K562 (cell line): ENCODE measurements at regions not wholly inside any gene's neighbourhood (a gene's known extent, or its start where the extent isn't known, plus 50 kb on each side); places are given as distances from the start of the nearest gene placed in this dataset.

ENCODE experiments used
- ATAC-seq: fragments of 200-7000 bp; cut with Tn5 transposase; 3 replicates; pipeline ENCODE4 v1.9.1; 2020; ENCODE audit warnings: moderate library complexity
- BruUV-seq: library from RNA; stranded (reverse); fragments of 400-500 nt; replicated peaks from 2 replicates; lab custom pipeline; 2021; lab: Mats Ljungman, UMichigan
- CTCF ChIA-PET: fragments of 300-600 bp; formaldehyde crosslinking; extraction: SDS; loops from one replicate; lab custom pipeline; 2021; ENCODE audit warnings: low intra/inter-chr PET ratio; lab: Yijun Ruan, JAX
- POLR2A ChIA-PET: fragments of 300-600, 350-650 bp; sonication (Branson Sonifier 250); formaldehyde crosslinking; extraction: SDS; loops from one replicate; lab custom pipeline; 2021; ENCODE audit warnings: antibody characterized with exemption, inconsistent platforms; lab: Yijun Ruan, JAX
- DNase-seq, 4 experiments: peaks; one replicate each; pipeline versions ENCODE4 v3.0.0 to v3.0.0-alpha.2; 2011 to 2018; ENCODE audit warnings: low spot score in 3 of 4, mixed read lengths in 3 of 4; ENCODE audit errors: extremely low read depth in 1 of 4
- FAIRE-seq: peaks from 2 replicates; lab custom pipeline; 2011; peaks lifted over from hg19 to GRCh38; lab: Jason Lieb, UNC
- H2AFZ ChIP-seq: 2 replicates; pipeline ENCODE4 v1.6.0; 2011; ENCODE audit warnings: low read depth, low read length, control low read depth, inconsistent platforms
- H3K27ac ChIP-seq: fragments of 200-600 bp; 3 replicates; pipeline ENCODE4 v1.8.0; 2011; ENCODE audit warnings: low read depth, mild to moderate bottlenecking, control low read depth, inconsistent platforms, low read length, moderate library complexity, mixed read lengths; ENCODE audit errors: extremely low read depth
- H3K27me3 ChIP-seq, 2 experiments: fragments of 300-600 bp in 1 of 2; 2 replicates in 1 of 2; 3 replicates in 1 of 2; pipeline versions ENCODE4 v1.6.0 to v1.8.0; 2011; ENCODE audit warnings: inconsistent platforms in 2 of 2, low read length in 2 of 2, mild to moderate bottlenecking in 1 of 2, mixed read lengths in 1 of 2, moderate library complexity in 1 of 2; ENCODE audit not compliant: control insufficient read depth in 2 of 2, insufficient read depth in 2 of 2
- H3K36me3 ChIP-seq: fragments of 300-600 bp; 3 replicates; pipeline ENCODE4 v1.8.0; 2011; ENCODE audit warnings: mild to moderate bottlenecking, low read length, inconsistent platforms; ENCODE audit not compliant: control insufficient read depth, insufficient read depth
- H3K4me1 ChIP-seq, 2 experiments: fragments of 200-600 bp in 1 of 2; replicated peaks in 1 of 2; 2 replicates in 1 of 2; 3 replicates in 1 of 2; pipeline versions ENCODE4 v1.5.1 to v1.8.0; 2011; ENCODE audit warnings: inconsistent platforms in 2 of 2, low read length in 2 of 2, mild to moderate bottlenecking in 1 of 2, mixed read lengths in 1 of 2, moderate library complexity in 1 of 2; ENCODE audit not compliant: control insufficient read depth in 2 of 2, insufficient read depth in 2 of 2
- H3K4me2 ChIP-seq: 2 replicates; pipeline ENCODE4 v1.6.1; 2011; ENCODE audit warnings: low read length, control low read depth, inconsistent platforms, mixed read lengths; ENCODE audit not compliant: insufficient read depth
- H3K4me3 ChIP-seq: fragments of 200-600 bp; sonication (generic), shearing (Covaris generic); 2 replicates; pipeline ENCODE4 v1.5.1; 2016; ENCODE audit warnings: control low read depth, inconsistent platforms
- H3K79me2 ChIP-seq: fragments of 200-600 bp; 3 replicates; pipeline ENCODE4 v1.8.0; 2011; ENCODE audit warnings: low read length, inconsistent platforms; ENCODE audit not compliant: control insufficient read depth, insufficient read depth
- H3K9ac ChIP-seq, 2 experiments: 2 replicates each; pipeline versions ENCODE4 v1.6.0 to v1.6.1; 2011; ENCODE audit warnings: low read depth in 2 of 2, low read length in 2 of 2, control low read depth in 1 of 2, inconsistent platforms in 1 of 2, mild to moderate bottlenecking in 1 of 2, mixed read lengths in 1 of 2; ENCODE audit not compliant: insufficient read depth in 1 of 2
- H3K9me1 ChIP-seq: one replicate; pipeline ENCODE4 v1.6.0; 2011; ENCODE audit warnings: inconsistent platforms, mild to moderate bottlenecking, low read length, moderate library complexity; ENCODE audit not compliant: control insufficient read depth, insufficient read depth
- H3K9me3 ChIP-seq: replicated peaks from 2 replicates; pipeline ENCODE4 v1.5.1; 2011; ENCODE audit warnings: low read depth, low read length, inconsistent platforms; ENCODE audit not compliant: control insufficient read depth, insufficient read depth
- H4K20me1 ChIP-seq: replicated peaks from 2 replicates; pipeline ENCODE4 v1.6.1; 2011; ENCODE audit warnings: low read length, inconsistent platforms, mixed read lengths; ENCODE audit not compliant: control insufficient read depth, insufficient read depth
- CREBBP ChIP-seq: IDR thresholded peaks from one replicate; pipeline ENCODE4 v1.6.1; 2012; ENCODE audit warnings: low read depth, mild to moderate bottlenecking, control low read depth, inconsistent platforms, low read length
- FIP1L1 ChIP-seq: fragments of 200-400 bp; formaldehyde crosslinking; IDR thresholded peaks from 2 replicates; pipeline ENCODE4 v1.6.1; 2018; ENCODE audit warnings: mild to moderate bottlenecking, low read depth, low read length; ENCODE audit not compliant: poor library complexity, severe bottlenecking
- GABPA ChIP-seq: fragments of 200-800 bp; sonication (Bioruptor generic); conservative IDR thresholded peaks from 2 replicates; pipeline ENCODE4 v1.6.1; 2016; ENCODE audit warnings: low read depth, missing genetic modification characterization, missing compliant biosample characterization
- HDAC6 ChIP-seq: IDR thresholded peaks from 2 replicates; pipeline ENCODE4 v1.6.1; 2012; ENCODE audit warnings: low read depth, mild to moderate bottlenecking, control low read depth, inconsistent platforms, low read length, moderate library complexity
- KDM1A ChIP-seq, 2 experiments: fragments of 450-650 bp; IDR thresholded peaks; 2 replicates each; pipeline ENCODE4 v1.6.1; 2016; ENCODE audit warnings: mild to moderate bottlenecking in 2 of 2
- RBBP5 ChIP-seq: fragments of 200-600 bp; sonication (generic); IDR thresholded peaks from 2 replicates; pipeline ENCODE4 v1.6.1; 2012; ENCODE audit warnings: borderline replicate concordance, mild to moderate bottlenecking, low read length, control low read depth, inconsistent platforms; ENCODE audit not compliant: insufficient read depth, poor library complexity, severe bottlenecking
- SMARCB1 ChIP-seq: IDR thresholded peaks from 2 replicates; pipeline ENCODE4 v1.6.1; 2011; ENCODE audit warnings: improper control_type of control experiment, low read depth; ENCODE audit not compliant: insufficient read length
- ZNF445 ChIP-seq: fragments of 250-450 bp; sonication (Bioruptor Pico); IDR thresholded peaks from 2 replicates; pipeline ENCODE4 v1.4.0; 2020; ENCODE audit warnings: low read depth, mild to moderate bottlenecking, moderate library complexity
- ZNF766 ChIP-seq: fragments of 200-800 bp; sonication (Bioruptor generic); conservative IDR thresholded peaks from 2 replicates; pipeline ENCODE4 v1.6.1; 2016; ENCODE audit warnings: missing genetic modification characterization, missing compliant biosample characterization
- WGBS: fragments of 100-300 bp; shearing (Covaris generic); methylation state at CpG from one replicate; pipeline ENCODE4 v1.1.6; 2016; ENCODE audit warnings: low coverage, mixed read lengths; ENCODE audit not compliant: insufficient coverage; ENCODE audit errors: missing lambda C conversion rate; 5-methylcytosine and 5-hydroxymethylcytosine counted together
- in situ Hi-C: fragments of 300-500 bp; cut with MboI; formaldehyde crosslinking; loops from 4 replicates; pipeline ENCODE4 v1.15.0; 2018; ENCODE audit warnings: inconsistent platforms, mixed read lengths
- intact Hi-C: fragments of 100-400 bp; cut with micrococcal nuclease; formaldehyde crosslinking; loops from 2 replicates; pipeline ENCODE4 v1.14.2; 2022
- TF ChIP-seq, protein P1 (sequence below): fragments of 450-650 bp; formaldehyde crosslinking; IDR thresholded peaks from 2 replicates; pipeline ENCODE4 v1.4.0; 2020; ENCODE audit warnings: mild to moderate bottlenecking, moderate library complexity
- TF ChIP-seq, protein P2 (sequence below): sonication (generic); formaldehyde crosslinking; IDR thresholded peaks from 2 replicates; pipeline ENCODE4 v1.8.0; 2023; ENCODE audit warnings: mild to moderate bottlenecking, missing genetic modification reagents
- TF ChIP-seq, protein P3 (sequence below): fragments of 250-450 bp; sonication (Bioruptor Pico); IDR thresholded peaks from 2 replicates; pipeline ENCODE4 v1.5.0; 2020; ENCODE audit warnings: mild to moderate bottlenecking, borderline replicate concordance
- TF ChIP-seq, protein P4 (sequence below): fragments of 450-650 bp; IDR thresholded peaks from 2 replicates; pipeline ENCODE4 v1.6.1; 2016; ENCODE audit warnings: mild to moderate bottlenecking
- TF ChIP-seq, protein P5 (sequence below): fragments of 250-450 bp; sonication (Bioruptor Pico); IDR thresholded peaks from 2 replicates; pipeline ENCODE4 v1.4.0; 2020; ENCODE audit warnings: borderline replicate concordance

DNA sequence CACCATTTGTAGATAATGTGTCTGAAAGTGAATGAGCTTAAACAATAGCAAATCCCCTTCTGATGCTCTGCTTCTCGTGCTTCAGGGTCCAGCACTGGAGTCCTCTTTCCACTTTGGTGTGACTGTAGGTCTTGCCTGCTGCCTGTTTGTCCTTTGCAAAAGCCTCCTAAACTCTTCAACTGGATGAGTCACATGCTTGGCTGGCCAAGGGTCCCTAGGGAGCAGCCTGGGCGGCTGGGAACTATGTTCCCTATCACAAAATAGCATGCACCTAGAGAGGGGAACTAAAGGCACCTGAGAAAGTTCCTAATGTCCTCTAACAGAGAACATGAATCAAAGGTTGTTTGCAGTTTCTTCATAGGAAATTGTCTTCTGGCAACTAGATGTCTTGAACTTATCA, 607.2 kb upstream of the PLXNA2 start:
- no peaks in the 10 kb centered on the region for H3K9me1 ChIP-seq
- H3K27me3 ChIP-seq, result no peaks in the 10 kb centered on the region
- H3K27ac ChIP-seq, result no peak overlapping the region
- POLR2A ChIA-PET, result no interaction called here
- no peak overlapping the region for H3K9ac ChIP-seq
- DNase-seq (no peak), FAIRE-seq (no peak), ATAC-seq (no peak)
- H4K20me1 ChIP-seq, result no peaks in the 10 kb centered on the region
- no peak overlapping the region for H2AFZ ChIP-seq
- no TSS peak for BruUV-seq
- H3K9me3 ChIP-seq, result 0 out of 2 replicates have a peak, but pooled peaks cover 2% of the 10 kb centered on the region
- H3K4me1 ChIP-seq, result no peaks in the 10 kb centered on the region
- no peaks in the 10 kb centered on the region for H3K36me3 ChIP-seq
- in situ Hi-C loops, result no loop called here
- intact Hi-C loops, result no loop called here
- no peak overlapping the region for H3K4me3 ChIP-seq
- WGBS, result 0% methylated on average over 2 of the region's 2 CpGs
- H3K4me2 ChIP-seq, result no peak overlapping the region
- CTCF ChIA-PET, result no interaction called here
- no peaks in the 10 kb centered on the region for H3K79me2 ChIP-seq
- TF ChIP-seq HDAC6, result no peak
- no peak for TF ChIP-seq FIP1L1
- TF ChIP-seq, protein P1, sequence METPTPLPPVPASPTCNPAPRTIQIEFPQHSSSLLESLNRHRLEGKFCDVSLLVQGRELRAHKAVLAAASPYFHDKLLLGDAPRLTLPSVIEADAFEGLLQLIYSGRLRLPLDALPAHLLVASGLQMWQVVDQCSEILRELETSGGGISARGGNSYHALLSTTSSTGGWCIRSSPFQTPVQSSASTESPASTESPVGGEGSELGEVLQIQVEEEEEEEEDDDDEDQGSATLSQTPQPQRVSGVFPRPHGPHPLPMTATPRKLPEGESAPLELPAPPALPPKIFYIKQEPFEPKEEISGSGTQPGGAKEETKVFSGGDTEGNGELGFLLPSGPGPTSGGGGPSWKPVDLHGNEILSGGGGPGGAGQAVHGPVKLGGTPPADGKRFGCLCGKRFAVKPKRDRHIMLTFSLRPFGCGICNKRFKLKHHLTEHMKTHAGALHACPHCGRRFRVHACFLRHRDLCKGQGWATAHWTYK, result no peak
- TF ChIP-seq, protein P2, sequence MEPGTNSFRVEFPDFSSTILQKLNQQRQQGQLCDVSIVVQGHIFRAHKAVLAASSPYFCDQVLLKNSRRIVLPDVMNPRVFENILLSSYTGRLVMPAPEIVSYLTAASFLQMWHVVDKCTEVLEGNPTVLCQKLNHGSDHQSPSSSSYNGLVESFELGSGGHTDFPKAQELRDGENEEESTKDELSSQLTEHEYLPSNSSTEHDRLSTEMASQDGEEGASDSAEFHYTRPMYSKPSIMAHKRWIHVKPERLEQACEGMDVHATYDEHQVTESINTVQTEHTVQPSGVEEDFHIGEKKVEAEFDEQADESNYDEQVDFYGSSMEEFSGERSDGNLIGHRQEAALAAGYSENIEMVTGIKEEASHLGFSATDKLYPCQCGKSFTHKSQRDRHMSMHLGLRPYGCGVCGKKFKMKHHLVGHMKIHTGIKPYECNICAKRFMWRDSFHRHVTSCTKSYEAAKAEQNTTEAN (CRISPR knock-in tag), result no peak
- TF ChIP-seq, protein P3, sequence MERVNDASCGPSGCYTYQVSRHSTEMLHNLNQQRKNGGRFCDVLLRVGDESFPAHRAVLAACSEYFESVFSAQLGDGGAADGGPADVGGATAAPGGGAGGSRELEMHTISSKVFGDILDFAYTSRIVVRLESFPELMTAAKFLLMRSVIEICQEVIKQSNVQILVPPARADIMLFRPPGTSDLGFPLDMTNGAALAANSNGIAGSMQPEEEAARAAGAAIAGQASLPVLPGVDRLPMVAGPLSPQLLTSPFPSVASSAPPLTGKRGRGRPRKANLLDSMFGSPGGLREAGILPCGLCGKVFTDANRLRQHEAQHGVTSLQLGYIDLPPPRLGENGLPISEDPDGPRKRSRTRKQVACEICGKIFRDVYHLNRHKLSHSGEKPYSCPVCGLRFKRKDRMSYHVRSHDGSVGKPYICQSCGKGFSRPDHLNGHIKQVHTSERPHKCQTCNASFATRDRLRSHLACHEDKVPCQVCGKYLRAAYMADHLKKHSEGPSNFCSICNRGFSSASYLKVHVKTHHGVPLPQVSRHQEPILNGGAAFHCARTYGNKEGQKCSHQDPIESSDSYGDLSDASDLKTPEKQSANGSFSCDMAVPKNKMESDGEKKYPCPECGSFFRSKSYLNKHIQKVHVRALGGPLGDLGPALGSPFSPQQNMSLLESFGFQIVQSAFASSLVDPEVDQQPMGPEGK (CRISPR knock-in tag), result no peak
- TF ChIP-seq SMARCB1, result no peak
- no peak for TF ChIP-seq ZNF445 (CRISPR knock-in tag)
- TF ChIP-seq ZNF766 (CRISPR knock-in tag), result no peak
- TF ChIP-seq GABPA (tag), result no peak
- TF ChIP-seq, protein P4, sequence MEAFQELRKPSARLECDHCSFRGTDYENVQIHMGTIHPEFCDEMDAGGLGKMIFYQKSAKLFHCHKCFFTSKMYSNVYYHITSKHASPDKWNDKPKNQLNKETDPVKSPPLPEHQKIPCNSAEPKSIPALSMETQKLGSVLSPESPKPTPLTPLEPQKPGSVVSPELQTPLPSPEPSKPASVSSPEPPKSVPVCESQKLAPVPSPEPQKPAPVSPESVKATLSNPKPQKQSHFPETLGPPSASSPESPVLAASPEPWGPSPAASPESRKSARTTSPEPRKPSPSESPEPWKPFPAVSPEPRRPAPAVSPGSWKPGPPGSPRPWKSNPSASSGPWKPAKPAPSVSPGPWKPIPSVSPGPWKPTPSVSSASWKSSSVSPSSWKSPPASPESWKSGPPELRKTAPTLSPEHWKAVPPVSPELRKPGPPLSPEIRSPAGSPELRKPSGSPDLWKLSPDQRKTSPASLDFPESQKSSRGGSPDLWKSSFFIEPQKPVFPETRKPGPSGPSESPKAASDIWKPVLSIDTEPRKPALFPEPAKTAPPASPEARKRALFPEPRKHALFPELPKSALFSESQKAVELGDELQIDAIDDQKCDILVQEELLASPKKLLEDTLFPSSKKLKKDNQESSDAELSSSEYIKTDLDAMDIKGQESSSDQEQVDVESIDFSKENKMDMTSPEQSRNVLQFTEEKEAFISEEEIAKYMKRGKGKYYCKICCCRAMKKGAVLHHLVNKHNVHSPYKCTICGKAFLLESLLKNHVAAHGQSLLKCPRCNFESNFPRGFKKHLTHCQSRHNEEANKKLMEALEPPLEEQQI, result no peak
- TF ChIP-seq CREBBP, result no peak
- no peak for TF ChIP-seq KDM1A (IDR thresholded peaks at IDR 0.05)
- no peak for TF ChIP-seq RBBP5
- TF ChIP-seq, protein P5, sequence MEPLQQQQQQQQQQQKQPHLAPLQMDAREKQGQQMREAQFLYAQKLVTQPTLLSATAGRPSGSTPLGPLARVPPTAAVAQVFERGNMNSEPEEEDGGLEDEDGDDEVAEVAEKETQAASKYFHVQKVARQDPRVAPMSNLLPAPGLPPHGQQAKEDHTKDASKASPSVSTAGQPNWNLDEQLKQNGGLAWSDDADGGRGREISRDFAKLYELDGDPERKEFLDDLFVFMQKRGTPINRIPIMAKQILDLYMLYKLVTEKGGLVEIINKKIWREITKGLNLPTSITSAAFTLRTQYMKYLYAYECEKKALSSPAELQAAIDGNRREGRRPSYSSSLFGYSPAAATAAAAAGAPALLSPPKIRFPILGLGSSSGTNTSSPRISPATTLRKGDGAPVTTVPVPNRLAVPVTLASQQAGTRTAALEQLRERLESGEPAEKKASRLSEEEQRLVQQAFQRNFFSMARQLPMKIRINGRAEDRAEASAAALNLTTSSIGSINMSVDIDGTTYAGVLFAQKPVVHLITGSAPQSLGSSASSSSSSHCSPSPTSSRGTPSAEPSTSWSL (CRISPR knock-in tag), result no peak
